Heart left ventricle (tissue), 16 donors: ENCODE measurements at regions not wholly inside any gene's neighbourhood (a gene's known extent, or its start where the extent isn't known, plus 50 kb on each side); places are given as distances from the start of the nearest gene placed in this dataset.

ENCODE experiments used
- ATAC-seq, 4 donors: fragments of 200-7000 bp; cut with Tn5 transposase; one replicate each; pipeline ENCODE4 v1.9.1; 2020 to 2022; ENCODE audit warnings: moderate library complexity in 4 of 4, mild to moderate bottlenecking in 3 of 4, moderate number of reproducible peaks in 1 of 4
- DNase-seq, 5 donors: peaks; one replicate each; pipeline ENCODE4 v3.0.0-alpha.2; 2020
- H3K27ac ChIP-seq, 12 donors: fragments of 200-600 bp; sonication (generic) in 4 of 12; one replicate each; pipeline versions ENCODE4 v1.5.0 to v1.8.0; 2016 to 2022; ENCODE audit warnings: mild to moderate bottlenecking in 2 of 12
- H3K27me3 ChIP-seq, 9 donors: fragments of 200-600 bp; sonication (generic) in 2 of 9; one replicate each; pipeline versions ENCODE4 v1.5.1 to v1.8.0; 2016 to 2022; ENCODE audit warnings: mild to moderate bottlenecking in 3 of 9
- H3K36me3 ChIP-seq, 9 donors: fragments of 200-600 bp; sonication (generic) in 2 of 9; one replicate each; pipeline versions ENCODE4 v1.5.0 to v1.8.0; 2018 to 2022; ENCODE audit warnings: mild to moderate bottlenecking in 2 of 9
- H3K4me1 ChIP-seq, 12 donors: fragments of 200-600 bp; sonication (generic) in 4 of 12; one replicate each; pipeline versions ENCODE4 v1.5.0 to v1.8.0; 2016 to 2022; ENCODE audit warnings: mild to moderate bottlenecking in 3 of 12
- H3K4me3 ChIP-seq, 12 donors: fragments of 200-600 bp; sonication (generic) in 4 of 12; one replicate each; pipeline versions ENCODE4 v1.5.0 to v1.8.0; 2017 to 2022; ENCODE audit warnings: mild to moderate bottlenecking in 9 of 12, moderate library complexity in 4 of 12
- H3K9me3 ChIP-seq, 12 donors: fragments of 200-600 bp; sonication (generic) in 4 of 12; one replicate each; pipeline versions ENCODE4 v1.5.0 to v1.8.0; 2016 to 2022; ENCODE audit warnings: mild to moderate bottlenecking in 1 of 12
- CTCF ChIP-seq, 12 donors: fragments of 200-600 bp; sonication (generic) in 4 of 12; IDR thresholded peaks; one replicate each; pipeline versions ENCODE4 v1.5.0 to v1.8.0; 2018 to 2022; ENCODE audit warnings: antibody characterized with exemption in 12 of 12, mild to moderate bottlenecking in 5 of 12
- POLR2A ChIP-seq, 2 donors: fragments of 450-650 bp; IDR thresholded peaks; one replicate each; pipeline ENCODE4 v1.6.1; 2017; ENCODE audit warnings: antibody characterized with exemption in 2 of 2, mild to moderate bottlenecking in 2 of 2, moderate library complexity in 2 of 2
- WGBS, 4 donors: extraction: QIAGEN DNeasy Blood & Tissue Kit in 2 of 4; methylation state at CpG; one replicate each; pipeline versions ENCODE4 v1.1.5 to v1.1.7; 2013 to 2018; 5-methylcytosine and 5-hydroxymethylcytosine counted together
- intact Hi-C, 10 donors: fragments of 100-400 bp; cut with DNase I; formaldehyde crosslinking; loops; one replicate each; pipeline versions ENCODE4 v1.11.1 to v1.14.2; 2022
- donor health status: ischemic (EF 13 %, LVEDD 7.1; RV severe dilation, severe dysfunction).
- donor health status: healthy with polysubstance abuse.
- donor health status: DM: no; HTN: yes; CAD: no.
- donor health status: DM: no; HTN: no; CAD: no.
- donor health status: ischemic (EF 25% LVEDD 6.9; RV normal size, moderate dysfunction).
- donor health status: ischemic (EF 25% LVEDD 5.7; RV mildly dilated, moderate dysfunction).
- donor health status: healthy.
- donor health status: DM: yes; HTN: yes; CAD: no.
- donor health status: ischemic (EF 35%, LVEDD 5.7; RV mildly dilated, moderate dysfunction).
- donor health status: nonischemic (EF 11% LVEDD 7.7; RV severe dilation, severe dysfunction).
- donor health status: DM: yes; HTN: yes; CAD: no.
- donor health status: PGD.
- donor health status: ischemic (EF 29% LVEDD 5.4; RV normal size, mild dysfunction).
- donor health status: nonischemic (EF 23%, LVEDD 6.1; RV moderate dilation, normal function).

GRCh38 chr2:144079803-144080202, 440.1 kb downstream of the ZEB2 start:
- H3K36me3 ChIP-seq: no peaks in the 10 kb centered on the region
- intact Hi-C loops: loop anchor here in 1 of 10 donors (10.0 kb wide), 1 partner anchor 565 kb away; no protein-coding TSS in a partner anchor
- no peak for ATAC-seq
- H3K4me3 ChIP-seq: no peak overlapping the region
- no peak overlapping the region for H3K27ac ChIP-seq
- no peak for TF ChIP-seq POLR2A (IDR thresholded peaks at IDR 0.05)
- no peak for TF ChIP-seq CTCF (IDR thresholded peaks at IDR 0.05)
- no peaks in the 10 kb centered on the region for H3K27me3 ChIP-seq
- peaks cover 0 to 18% (median 0%) of the 10 kb centered on the region in 12 donors for H3K4me1 ChIP-seq
- DNase-seq: no peak
- no peaks in the 10 kb centered on the region for H3K9me3 ChIP-seq

GRCh38 chr2:144078802-144079724, 440.9 kb downstream of the ZEB2 start:
- Histone ChIP-seq H3K36me3 (no peaks in the 10 kb centered on the region), H3K9me3 (no peaks in the 10 kb centered on the region), H3K4me3 (no peak overlapping the region), H3K27ac (no peak overlapping the region), H3K27me3 (no peaks in the 10 kb centered on the region), H3K4me1 (peaks cover 0 to 18% (median 0%) of the 10 kb centered on the region in 12 donors)
- no peak for ATAC-seq
- whole genome bisulfite sequencing, 4 donors: 71 to 76% (median 75%) methylated on average over 3 of the region's 3 CpGs
- no peak for TF ChIP-seq POLR2A (IDR thresholded peaks at IDR 0.05)
- no peak for TF ChIP-seq CTCF (IDR thresholded peaks at IDR 0.05)
- intact Hi-C loops: loop anchor here in 1 of 10 donors (10.0 kb wide), 1 partner anchor 564 kb away; no protein-coding TSS in a partner anchor
- no peak for DNase-seq

- intact Hi-C loops: loop anchor here in 1 of 10 donors (10.0 kb wide), 1 partner anchor 563 kb away; no protein-coding TSS in a partner anchor
- H3K4me1 ChIP-seq: peaks cover 0 to 18% (median 0%) of the 10 kb centered on the region in 12 donors
- ATAC-seq (peak in 3 of 4 donors; percentile 18 to 47 (median 39)), DNase-seq (no peak)
- H3K4me3 ChIP-seq: no peak overlapping the region
- no peak overlapping the region for H3K27ac ChIP-seq
- H3K27me3 ChIP-seq: no peaks in the 10 kb centered on the region
- H3K9me3 ChIP-seq: no peaks in the 10 kb centered on the region
- no peaks in the 10 kb centered on the region for H3K36me3 ChIP-seq
- TF ChIP-seq POLR2A (IDR thresholded peaks at IDR 0.05): no peak
- no peak for TF ChIP-seq CTCF (IDR thresholded peaks at IDR 0.05)
These were observed 441.8 kb downstream of the ZEB2 start for GRCh38 chr2:144078106-144078505.

- Histone ChIP-seq H3K4me3 (no peak overlapping the region), H3K9me3 (no peaks in the 10 kb centered on the region), H3K36me3 (no peaks in the 10 kb centered on the region), H3K27me3 (no peaks in the 10 kb centered on the region), H3K4me1 (peaks cover 0 to 18% (median 0%) of the 10 kb centered on the region in 12 donors), H3K27ac (no peak overlapping the region)
- WGBS, 4 donors: 68 to 92% (median 91%) methylated on average over 3 of the region's 3 CpGs
- no peak for DNase-seq
- intact Hi-C loops: loop anchor here in 1 of 10 donors (10.0 kb wide), 1 partner anchor 560 kb away; no protein-coding TSS in a partner anchor
- ATAC-seq: no peak
- no peak for TF ChIP-seq POLR2A (IDR thresholded peaks at IDR 0.05)
- TF ChIP-seq CTCF (IDR thresholded peaks at IDR 0.05): no peak
These were observed 445.5 kb downstream of the ZEB2 start for GRCh38 chr2:144074450-144074849.
